ENCODE measurements at regions not wholly inside any gene's neighbourhood (a gene's known extent, or its start where the extent isn't known, plus 50 kb on each side); places are given as distances from the start of the nearest gene placed in this dataset.

DNA sequence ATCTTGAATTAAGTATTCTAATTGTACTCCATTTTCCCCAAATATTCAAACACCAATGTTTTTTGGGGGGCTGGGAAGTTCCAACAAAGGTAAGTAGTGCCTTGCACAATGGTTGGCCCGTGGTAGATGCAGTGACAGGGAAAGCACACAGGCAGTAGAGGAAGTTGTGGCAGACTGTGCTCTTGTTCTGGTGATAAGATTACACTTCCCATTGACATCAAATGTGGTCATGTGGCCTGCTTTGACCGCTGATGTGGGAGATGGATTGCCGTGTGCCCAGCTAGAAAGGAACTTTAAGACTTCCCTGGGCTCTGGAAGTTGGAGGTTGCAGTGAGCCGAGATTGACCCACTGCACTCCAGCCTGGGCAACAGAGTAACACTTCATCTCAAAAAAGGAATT lies 223.8 kb downstream of the VRK1 start:
- Mint-ChIP-seq H3K4me1 (ENCODE audit: low read depth) (no peaks in the 10 kb centered on the region), H3K27me3 (ENCODE audit: insufficient read depth) (peaks cover 1% of the 10 kb centered on the region), H3K4me3 (no peak overlapping the region), H3K36me3 (ENCODE audit: low read depth) (no peaks in the 10 kb centered on the region), H3K9me3 (peaks cover 38% of the 10 kb centered on the region), H3K27ac (no peak overlapping the region)
- TF ChIP-seq, protein P1, sequence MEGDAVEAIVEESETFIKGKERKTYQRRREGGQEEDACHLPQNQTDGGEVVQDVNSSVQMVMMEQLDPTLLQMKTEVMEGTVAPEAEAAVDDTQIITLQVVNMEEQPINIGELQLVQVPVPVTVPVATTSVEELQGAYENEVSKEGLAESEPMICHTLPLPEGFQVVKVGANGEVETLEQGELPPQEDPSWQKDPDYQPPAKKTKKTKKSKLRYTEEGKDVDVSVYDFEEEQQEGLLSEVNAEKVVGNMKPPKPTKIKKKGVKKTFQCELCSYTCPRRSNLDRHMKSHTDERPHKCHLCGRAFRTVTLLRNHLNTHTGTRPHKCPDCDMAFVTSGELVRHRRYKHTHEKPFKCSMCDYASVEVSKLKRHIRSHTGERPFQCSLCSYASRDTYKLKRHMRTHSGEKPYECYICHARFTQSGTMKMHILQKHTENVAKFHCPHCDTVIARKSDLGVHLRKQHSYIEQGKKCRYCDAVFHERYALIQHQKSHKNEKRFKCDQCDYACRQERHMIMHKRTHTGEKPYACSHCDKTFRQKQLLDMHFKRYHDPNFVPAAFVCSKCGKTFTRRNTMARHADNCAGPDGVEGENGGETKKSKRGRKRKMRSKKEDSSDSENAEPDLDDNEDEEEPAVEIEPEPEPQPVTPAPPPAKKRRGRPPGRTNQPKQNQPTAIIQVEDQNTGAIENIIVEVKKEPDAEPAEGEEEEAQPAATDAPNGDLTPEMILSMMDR (IDR thresholded peaks at IDR 0.05) = no peak
- no peak for DNase-seq

DNA sequence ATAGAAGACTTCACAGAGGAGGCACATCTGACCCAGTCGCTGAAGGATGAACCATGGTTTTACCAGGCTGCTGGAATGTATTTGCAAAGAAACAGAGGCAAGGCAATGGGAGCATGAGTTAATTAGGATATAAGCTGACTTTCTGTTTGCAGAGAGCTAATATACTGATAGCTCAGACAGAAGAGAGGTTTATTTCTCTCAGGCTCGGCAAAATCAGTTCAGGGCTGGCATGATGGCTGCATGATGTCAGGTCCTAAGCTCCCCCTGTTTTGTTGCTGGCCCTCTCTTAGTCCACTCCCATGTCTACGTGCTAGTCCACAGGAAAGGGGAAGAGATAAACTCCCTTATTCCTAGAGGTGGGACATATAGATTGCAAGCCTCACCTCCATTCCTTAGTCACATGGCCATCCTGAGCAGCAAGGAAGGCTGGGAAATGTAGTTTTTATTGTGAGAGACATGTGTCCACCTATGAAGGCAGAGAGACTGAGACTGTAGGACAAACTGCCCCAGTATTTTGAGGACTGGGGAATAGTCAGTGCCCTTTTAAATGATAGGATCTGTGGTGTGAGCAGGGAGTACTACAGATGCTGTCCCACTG lies 224.5 kb downstream of the VRK1 start:
- no peak for DNase-seq
- peaks cover 38% of the 10 kb centered on the region for H3K9me3 Mint-ChIP-seq
- no peaks in the 10 kb centered on the region for H3K36me3 Mint-ChIP-seq (ENCODE audit: low read depth)
- H3K4me1 Mint-ChIP-seq (ENCODE audit: low read depth) = no peaks in the 10 kb centered on the region
- H3K4me3 Mint-ChIP-seq = no peak overlapping the region
- TF ChIP-seq, protein P1 (IDR thresholded peaks at IDR 0.05) = no peak
- H3K27ac Mint-ChIP-seq = no peak overlapping the region
- H3K27me3 Mint-ChIP-seq (ENCODE audit: insufficient read depth) = peaks cover 1% of the 10 kb centered on the region

DNA sequence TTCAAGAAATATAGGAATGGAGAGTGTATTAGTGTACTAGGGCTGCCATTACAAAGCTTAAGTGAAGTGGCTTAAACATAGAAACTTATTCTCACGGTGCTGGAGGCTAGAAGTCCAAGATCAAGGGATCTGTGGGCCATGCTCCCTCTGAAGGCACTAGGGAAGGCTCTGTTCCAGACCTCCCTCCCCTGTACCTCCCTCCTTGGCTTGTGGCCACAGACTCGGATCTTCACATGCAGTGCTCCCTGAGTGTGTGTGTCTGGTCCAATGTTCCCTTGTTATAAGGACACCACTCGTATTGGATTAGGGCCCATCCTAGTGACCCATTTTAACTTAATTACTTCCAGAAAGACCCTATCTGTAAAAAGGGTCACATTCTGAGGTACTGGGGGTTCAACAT lies 225.6 kb downstream of the VRK1 start:
- H3K4me1 Mint-ChIP-seq (ENCODE audit: low read depth) = no peaks in the 10 kb centered on the region
- H3K4me3 Mint-ChIP-seq = no peak overlapping the region
- DNase-seq = no peak
- H3K9me3 Mint-ChIP-seq = peaks cover 36% of the 10 kb centered on the region
- peaks cover 1% of the 10 kb centered on the region; the same call in 1 of the 2 replicates for H3K27me3 Mint-ChIP-seq (ENCODE audit: insufficient read depth)
- H3K36me3 Mint-ChIP-seq (ENCODE audit: low read depth) = no peaks in the 10 kb centered on the region
- no peak overlapping the region for H3K27ac Mint-ChIP-seq
- TF ChIP-seq, protein P1 (IDR thresholded peaks at IDR 0.05) = no peak

DNA sequence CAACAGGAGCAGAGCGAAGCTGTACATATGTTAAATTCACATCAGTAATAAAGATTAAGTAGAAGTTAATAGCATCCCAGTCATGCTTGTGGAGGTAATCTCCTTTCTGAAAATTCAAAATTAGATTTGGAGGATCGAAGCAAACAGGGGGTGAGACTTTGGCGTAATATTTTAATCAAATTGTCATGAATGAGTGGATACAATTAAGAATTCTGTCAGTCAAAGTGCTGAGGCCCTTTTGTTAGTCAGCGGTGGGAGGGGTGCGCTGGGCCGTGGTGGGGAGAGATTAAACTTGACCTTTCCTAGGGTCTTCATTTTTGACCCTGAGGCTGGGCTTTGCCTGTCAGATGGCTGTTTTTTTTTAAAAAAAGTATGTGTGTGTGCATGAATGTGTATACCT lies 226.7 kb downstream of the VRK1 start:
- H3K9me3 Mint-ChIP-seq = peaks cover 35% of the 10 kb centered on the region
- no peak overlapping the region for H3K4me3 Mint-ChIP-seq
- TF ChIP-seq, protein P1 (IDR thresholded peaks at IDR 0.05) = no peak
- peaks cover 1% of the 10 kb centered on the region; the same call in 1 of the 2 replicates for H3K27me3 Mint-ChIP-seq (ENCODE audit: insufficient read depth)
- no peak for DNase-seq
- H3K27ac Mint-ChIP-seq = no peak overlapping the region
- no peaks in the 10 kb centered on the region for H3K4me1 Mint-ChIP-seq (ENCODE audit: low read depth)
- H3K36me3 Mint-ChIP-seq (ENCODE audit: low read depth) = no peaks in the 10 kb centered on the region

DNA sequence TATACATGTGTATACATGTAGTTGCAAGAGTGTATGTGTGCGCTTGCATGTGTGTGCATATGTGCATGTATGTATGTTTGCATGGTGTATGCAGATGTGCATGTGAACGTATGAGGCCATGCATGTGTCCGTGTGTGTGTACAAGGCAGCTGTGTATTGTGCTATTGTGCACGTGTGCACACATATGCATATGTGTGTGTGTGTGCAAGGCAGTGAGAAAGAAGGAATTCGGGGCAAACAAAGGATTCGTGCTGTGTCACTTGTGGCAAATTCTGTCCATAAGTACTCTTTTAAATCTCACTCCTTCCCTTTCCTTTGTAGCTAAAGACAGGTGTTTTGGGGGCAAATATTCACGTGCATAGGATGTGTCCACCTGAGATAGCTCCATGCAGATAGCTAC lies 227.1 kb downstream of the VRK1 start:
- no peak overlapping the region for H3K4me3 Mint-ChIP-seq
- H3K9me3 Mint-ChIP-seq = peaks cover 35% of the 10 kb centered on the region
- no peaks in the 10 kb centered on the region for H3K4me1 Mint-ChIP-seq (ENCODE audit: low read depth)
- DNase-seq = no peak
- TF ChIP-seq, protein P1 (IDR thresholded peaks at IDR 0.05) = no peak
- no peaks in the 10 kb centered on the region for H3K36me3 Mint-ChIP-seq (ENCODE audit: low read depth)
- no peak overlapping the region for H3K27ac Mint-ChIP-seq
- H3K27me3 Mint-ChIP-seq (ENCODE audit: insufficient read depth) = peaks cover 1% of the 10 kb centered on the region; the same call in 1 of the 2 replicates
